ENCODE measurements at regions not wholly inside any gene's neighbourhood (a gene's known extent, or its start where the extent isn't known, plus 50 kb on each side); places are given as distances from the start of the nearest gene placed in this dataset.

DNA sequence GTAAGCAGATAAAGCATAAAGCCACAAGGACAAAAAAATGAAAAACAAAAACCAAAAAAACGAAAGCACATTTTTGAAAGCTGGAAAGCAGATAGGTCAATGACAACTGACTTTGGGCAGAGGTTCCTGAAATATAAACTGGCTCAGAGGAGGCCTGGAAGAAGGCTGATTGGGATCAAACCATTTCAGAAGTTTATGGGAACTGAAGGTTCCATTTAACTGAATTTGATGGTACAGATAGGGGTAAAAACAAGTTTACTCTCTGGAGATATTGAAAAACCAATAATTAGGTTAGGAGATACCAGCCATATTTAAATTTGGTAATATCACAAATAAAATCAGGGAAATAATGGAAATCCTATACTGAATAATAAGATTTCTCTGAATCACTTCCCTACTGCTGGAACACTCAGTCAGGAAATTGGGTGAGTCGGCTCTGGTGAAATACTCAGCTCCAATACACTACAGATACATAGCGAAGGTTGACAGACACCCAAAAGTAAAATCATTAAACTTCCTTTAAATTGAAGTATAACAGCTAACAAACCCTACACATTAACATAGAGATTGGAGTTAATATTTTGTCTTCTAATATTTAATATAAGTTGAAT, 1584.3 kb downstream of the STIM2 start:
- TF ChIP-seq CTCF (IDR thresholded peaks at IDR 0.05) (no peak), EP300 (IDR thresholded peaks at IDR 0.05) (no peak), POLR2A (IDR thresholded peaks at IDR 0.05) (no peak)
